MCF 10A (cell line): ENCODE measurements at regions not wholly inside any gene's neighbourhood (a gene's known extent, or its start where the extent isn't known, plus 50 kb on each side); places are given as distances from the start of the nearest gene placed in this dataset.

Source experiments
- BruUV-seq: library from RNA; stranded (reverse); fragments of 400-500 nt; replicated peaks from 2 replicates; lab custom pipeline; 2021; lab: Mats Ljungman, UMichigan
- CTCF ChIA-PET: fragments of 300-600 bp; sonication (Branson Sonifier 250); formaldehyde crosslinking; extraction: SDS; loops from one replicate; lab custom pipeline; 2021; ENCODE audit warnings: antibody characterized with exemption, inconsistent platforms; lab: Yijun Ruan, JAX
- POLR2A ChIA-PET: fragments of 300-600, 350-650 bp; sonication (Branson Sonifier 250); formaldehyde crosslinking; extraction: SDS; loops from one replicate; lab custom pipeline; 2020; ENCODE audit warnings: antibody characterized with exemption, inconsistent platforms; lab: Yijun Ruan, JAX
- DNase-seq: peaks from one replicate; pipeline ENCODE4 v3.0.0-alpha.2; 2018; ENCODE audit not compliant: unreplicated experiment
- H3K27ac Mint-ChIP-seq: one replicate; pipeline ENCODE4 v1.8.0; 2022; ENCODE audit warnings: mild to moderate bottlenecking, low read depth, mixed read lengths; ENCODE audit not compliant: unreplicated experiment
- H3K27me3 Mint-ChIP-seq: one replicate; pipeline ENCODE4 v1.8.0; 2022; ENCODE audit warnings: mixed read lengths; ENCODE audit not compliant: insufficient read depth, unreplicated experiment
- H3K36me3 Mint-ChIP-seq: one replicate; pipeline ENCODE4 v1.8.0; 2022; ENCODE audit warnings: mild to moderate bottlenecking, moderate library complexity, mixed read lengths; ENCODE audit not compliant: insufficient read depth, unreplicated experiment
- H3K4me1 Mint-ChIP-seq: one replicate; pipeline ENCODE4 v1.8.0; 2022; ENCODE audit warnings: mixed read lengths; ENCODE audit not compliant: insufficient read depth, unreplicated experiment
- H3K4me3 Mint-ChIP-seq: one replicate; pipeline ENCODE4 v1.8.0; 2022; ENCODE audit warnings: mild to moderate bottlenecking, moderate library complexity, mixed read lengths; ENCODE audit not compliant: unreplicated experiment
- H3K9me3 Mint-ChIP-seq: one replicate; pipeline ENCODE4 v1.8.0; 2022; ENCODE audit warnings: mixed read lengths; ENCODE audit not compliant: unreplicated experiment
- intact Hi-C: fragments of 100-400 bp; cut with micrococcal nuclease; formaldehyde crosslinking; loops from 2 replicates; pipeline ENCODE4 v1.14.1; 2022
- TF ChIP-seq, protein P1 (sequence below): fragments of 200-600 bp; IDR thresholded peaks from one replicate; pipeline ENCODE4 v1.8.0; 2022; ENCODE audit warnings: antibody characterized with exemption, mild to moderate bottlenecking; ENCODE audit not compliant: unreplicated experiment

DNA sequence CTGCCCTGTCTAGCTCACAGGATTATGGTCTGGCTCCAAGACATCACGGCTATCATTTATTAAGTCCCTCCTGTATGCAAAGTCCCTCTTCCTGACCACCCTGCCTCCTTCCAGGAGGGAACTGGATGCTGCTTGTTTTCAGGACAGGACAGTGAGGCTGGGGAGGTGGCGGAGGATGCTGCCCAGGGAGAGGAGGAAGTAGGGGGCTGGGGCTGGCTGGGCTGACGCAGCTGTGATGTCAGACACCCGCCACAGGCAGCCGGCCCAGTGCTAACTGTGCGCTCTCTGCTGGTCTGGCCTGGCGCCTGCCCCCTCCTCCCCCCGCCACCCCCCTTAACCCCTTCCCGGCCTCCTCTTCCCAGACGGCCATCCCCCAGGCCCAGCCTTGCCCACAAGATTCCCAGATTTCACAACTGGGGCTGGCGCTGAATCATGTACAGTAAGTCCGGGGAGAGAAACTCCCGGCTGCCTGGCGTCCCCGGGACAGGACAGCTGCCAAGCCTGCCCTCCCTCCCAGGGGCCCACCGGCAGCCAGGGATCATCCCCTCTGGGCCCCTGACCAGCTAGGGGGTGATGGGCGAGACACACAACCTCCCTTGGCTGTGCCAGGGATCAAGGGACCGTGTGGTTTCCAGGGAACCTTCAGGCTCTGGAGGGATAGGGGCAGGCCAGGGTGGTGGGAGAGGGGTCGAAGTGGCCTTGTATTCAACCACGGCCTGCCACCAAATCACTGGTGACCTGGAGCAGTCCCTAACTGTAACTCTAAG, 118.1 kb downstream of the CEBPB start:
- Mint-ChIP-seq H3K36me3 (peaks cover 10% of the 10 kb centered on the region), H3K9me3 (peaks cover 7% of the 10 kb centered on the region), H3K27me3 (no peaks in the 10 kb centered on the region), H3K4me1 (peaks cover 66% of the 10 kb centered on the region), H3K27ac (peak overlapping the region; percentile 49), H3K4me3 (no peak overlapping the region)
- intact Hi-C loops = loop anchor here (1.0 to 10.0 kb wide), 2 partner anchors 117 to 156 kb away; no protein-coding TSS in a partner anchor
- TF ChIP-seq, protein P1, sequence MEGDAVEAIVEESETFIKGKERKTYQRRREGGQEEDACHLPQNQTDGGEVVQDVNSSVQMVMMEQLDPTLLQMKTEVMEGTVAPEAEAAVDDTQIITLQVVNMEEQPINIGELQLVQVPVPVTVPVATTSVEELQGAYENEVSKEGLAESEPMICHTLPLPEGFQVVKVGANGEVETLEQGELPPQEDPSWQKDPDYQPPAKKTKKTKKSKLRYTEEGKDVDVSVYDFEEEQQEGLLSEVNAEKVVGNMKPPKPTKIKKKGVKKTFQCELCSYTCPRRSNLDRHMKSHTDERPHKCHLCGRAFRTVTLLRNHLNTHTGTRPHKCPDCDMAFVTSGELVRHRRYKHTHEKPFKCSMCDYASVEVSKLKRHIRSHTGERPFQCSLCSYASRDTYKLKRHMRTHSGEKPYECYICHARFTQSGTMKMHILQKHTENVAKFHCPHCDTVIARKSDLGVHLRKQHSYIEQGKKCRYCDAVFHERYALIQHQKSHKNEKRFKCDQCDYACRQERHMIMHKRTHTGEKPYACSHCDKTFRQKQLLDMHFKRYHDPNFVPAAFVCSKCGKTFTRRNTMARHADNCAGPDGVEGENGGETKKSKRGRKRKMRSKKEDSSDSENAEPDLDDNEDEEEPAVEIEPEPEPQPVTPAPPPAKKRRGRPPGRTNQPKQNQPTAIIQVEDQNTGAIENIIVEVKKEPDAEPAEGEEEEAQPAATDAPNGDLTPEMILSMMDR = peak; percentile 6
- CTCF ChIA-PET = interaction anchor here (0.6 to 1.7 kb wide), 12 partner anchors 12 to 192 kb away, joined by 3 to 8 read pairs (median 4); no protein-coding TSS in a partner anchor
- BruUV-seq = no TSS peak
- POLR2A ChIA-PET = interaction anchor here (0.7 to 7.4 kb wide), 14 partner anchors 12 to 652 kb away, joined by 3 to 43 read pairs (median 4); partner anchors contain the start of gene CEBPB
- peak; percentile 99 for DNase-seq

DNA sequence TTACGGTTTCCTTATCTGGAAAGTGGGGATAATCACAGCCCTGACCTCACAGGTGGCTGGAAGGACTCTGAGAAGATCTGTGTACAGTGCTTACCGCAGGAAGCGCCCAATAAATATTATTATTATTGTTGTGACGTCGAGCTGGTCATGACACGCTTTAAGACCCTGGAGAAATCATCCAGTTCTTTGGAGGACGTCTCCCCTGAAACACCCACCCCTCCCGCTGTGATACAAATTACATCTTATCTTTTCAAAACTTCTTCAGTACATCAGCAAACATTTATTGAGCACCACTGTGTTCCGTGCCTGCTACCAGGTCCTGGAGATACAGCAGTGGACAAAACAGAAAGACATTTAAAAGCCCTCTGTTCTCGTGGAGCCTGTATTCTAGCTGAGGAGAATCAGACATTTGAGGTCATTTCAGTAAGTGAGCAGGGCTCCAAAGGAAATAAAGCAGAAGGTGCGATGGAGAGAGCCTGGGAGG, 118.7 kb downstream of the CEBPB start:
- intact Hi-C loops = loop anchor here (10.0 kb wide), 1 partner anchor 155 kb away; no protein-coding TSS in a partner anchor
- TF ChIP-seq, protein P1 = no peak
- POLR2A ChIA-PET = interaction anchor here (0.7 to 7.4 kb wide), 12 partner anchors 11 to 252 kb away, joined by 3 to 43 read pairs (median 6); partner anchors contain the start of genes CEBPB and PEDS1
- TSS peak; percentile 33 for BruUV-seq
- H3K27me3 Mint-ChIP-seq = no peaks in the 10 kb centered on the region
- peak overlapping the region; percentile 49 for H3K27ac Mint-ChIP-seq
- H3K4me3 Mint-ChIP-seq = no peak overlapping the region
- CTCF ChIA-PET = interaction anchor here (1.0 to 1.7 kb wide), 5 partner anchors 11 to 155 kb away, joined by 3 to 4 read pairs (median 4); no protein-coding TSS in a partner anchor
- DNase-seq = no peak
- peaks cover 12% of the 10 kb centered on the region for H3K36me3 Mint-ChIP-seq
- peaks cover 7% of the 10 kb centered on the region for H3K9me3 Mint-ChIP-seq
- peaks cover 62% of the 10 kb centered on the region for H3K4me1 Mint-ChIP-seq

DNA sequence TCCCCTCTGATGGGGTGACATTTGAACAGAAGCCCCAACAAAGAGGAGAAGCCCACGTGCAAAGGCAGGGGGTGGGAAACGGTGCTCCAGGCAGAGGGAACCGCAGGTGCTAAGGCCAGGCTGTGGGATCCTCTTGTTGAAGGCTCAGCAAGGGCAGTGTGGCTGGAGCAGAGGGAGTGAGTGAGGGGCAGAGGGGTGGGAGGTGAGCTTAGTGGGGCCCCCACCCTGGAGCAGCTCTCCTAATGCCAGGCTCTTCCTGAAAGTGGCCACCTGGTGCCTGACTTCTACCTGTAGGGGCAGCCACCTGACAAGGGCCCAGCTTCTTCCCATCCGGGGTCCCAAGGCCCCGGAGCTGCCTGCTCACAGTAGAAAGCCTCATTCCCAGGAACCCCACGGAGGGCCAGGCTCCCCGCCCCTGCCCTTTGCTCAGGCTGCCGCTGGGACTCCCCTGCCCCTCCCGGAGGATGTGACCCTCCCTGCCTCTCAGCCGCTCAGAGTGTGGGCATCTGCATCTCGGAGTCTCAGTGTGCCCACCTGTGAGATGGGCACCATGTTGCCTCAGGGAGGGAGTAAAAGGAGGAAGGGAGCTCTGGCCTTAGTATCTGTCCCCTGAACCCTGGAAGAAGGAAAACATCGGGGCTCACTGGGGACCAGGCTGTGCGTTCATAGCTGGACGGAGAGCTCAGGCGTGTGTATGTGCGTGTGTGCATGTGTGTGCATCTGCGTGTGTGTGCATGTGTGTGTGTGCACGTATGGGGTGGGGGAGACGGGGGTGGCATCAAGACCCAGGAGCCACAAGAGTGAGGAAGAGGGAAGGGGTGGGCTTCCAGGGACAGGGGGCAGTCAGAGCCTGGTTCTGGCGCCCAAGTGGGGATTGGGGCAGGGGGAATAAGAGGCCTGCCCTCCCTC, 119.4 kb downstream of the CEBPB start:
- TF ChIP-seq, protein P1 = no peak
- H3K27ac Mint-ChIP-seq = peak overlapping the region; percentile 49
- peaks cover 12% of the 10 kb centered on the region for H3K36me3 Mint-ChIP-seq
- ChIA-PET POLR2A (interaction anchor here (0.5 to 7.4 kb wide), 10 partner anchors 11 to 592 kb away, joined by 3 to 43 read pairs (median 7); partner anchors contain the start of genes CEBPB and PEDS1), CTCF (interaction anchor here (0.6 to 1.7 kb wide), 6 partner anchors 9 to 154 kb away, joined by 3 to 4 read pairs (median 3); no protein-coding TSS in a partner anchor)
- peaks cover 7% of the 10 kb centered on the region for H3K9me3 Mint-ChIP-seq
- no peaks in the 10 kb centered on the region for H3K27me3 Mint-ChIP-seq
- H3K4me1 Mint-ChIP-seq = peaks cover 60% of the 10 kb centered on the region
- no peak for DNase-seq
- intact Hi-C loops = loop anchor here (10.0 kb wide), 1 partner anchor 155 kb away; no protein-coding TSS in a partner anchor
- no peak overlapping the region for H3K4me3 Mint-ChIP-seq
- no TSS peak for BruUV-seq
